ENCODE measurements at regions not wholly inside any gene's neighbourhood (a gene's known extent, or its start where the extent isn't known, plus 50 kb on each side); places are given as distances from the start of the nearest gene placed in this dataset.

DNA sequence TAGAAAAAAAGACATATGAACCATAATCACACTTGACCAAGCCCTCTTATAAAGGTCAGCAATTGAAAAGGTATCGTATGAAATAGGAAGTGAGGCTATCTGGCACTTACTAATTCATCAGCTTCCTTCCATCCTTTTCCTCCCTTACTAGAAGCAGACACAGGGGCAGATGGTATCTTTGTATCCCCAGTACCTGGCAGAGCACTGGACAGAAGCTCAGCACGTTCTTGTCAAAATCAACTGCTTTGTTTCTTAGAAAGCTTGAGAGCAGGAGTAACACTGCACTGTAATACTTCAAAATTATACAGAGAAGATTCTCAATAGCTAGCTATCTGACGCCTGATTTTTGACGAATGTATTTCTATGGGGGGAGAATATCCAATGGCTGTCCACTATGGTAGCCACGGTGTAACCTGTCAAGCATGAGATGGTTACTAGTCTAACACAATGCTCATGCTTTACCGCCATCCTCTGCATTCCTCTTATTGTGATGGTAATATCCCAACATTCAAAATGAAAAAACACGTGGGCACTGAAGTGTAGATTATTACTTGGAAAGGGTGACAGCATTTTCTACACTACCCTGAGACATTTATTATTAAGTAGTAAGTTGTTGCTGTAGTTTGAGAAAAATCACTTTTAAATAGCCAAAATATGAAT lies 175.6 kb downstream of the SIPA1L2 start:
- no peak for TF ChIP-seq CTCF (conservative IDR thresholded peaks at IDR 0.05; ENCODE audit: low read depth, low read length)

GRCh38 chr1:232452736-232453440 lies 177.0 kb downstream of the SIPA1L2 start:
- TF ChIP-seq CTCF (conservative IDR thresholded peaks at IDR 0.05; ENCODE audit: low read depth, low read length): no peak
- Histone ChIP-seq H3K4me1 (ENCODE audit: low read depth, poor library complexity, severe bottlenecking) (peaks cover 20% of the 10 kb centered on the region), H3K9ac (no peak overlapping the region), H3K79me2 (ENCODE audit: insufficient read depth, low read depth) (no peaks in the 10 kb centered on the region), H2AFZ (ENCODE audit: low read depth) (no peak overlapping the region), H3K36me3 (ENCODE audit: insufficient read depth) (no peaks in the 10 kb centered on the region), H3K27ac (no peak overlapping the region), H3K27me3 (ENCODE audit: insufficient read depth, low read depth) (peaks cover 12% of the 10 kb centered on the region; the same call in 1 of the 2 replicates), H3K4me3 (IDR thresholded peaks at IDR 0.05; ENCODE audit: insufficient read depth, low read depth, low read length) (no peak overlapping the region), H4K20me1 (ENCODE audit: insufficient read depth) (no peaks in the 10 kb centered on the region), H3K4me2 (no peak overlapping the region)

More for the DNA sequence above, 175.6 kb downstream of the SIPA1L2 start:
- no peaks in the 10 kb centered on the region for H3K79me2 ChIP-seq (ENCODE audit: insufficient read depth, low read depth)
- peaks cover 23% of the 10 kb centered on the region; the same call in 1 of the 2 replicates for H3K27me3 ChIP-seq (ENCODE audit: insufficient read depth, low read depth)
- H3K4me3 ChIP-seq (IDR thresholded peaks at IDR 0.05; ENCODE audit: insufficient read depth, low read depth, low read length): no peak overlapping the region
- no peaks in the 10 kb centered on the region for H4K20me1 ChIP-seq (ENCODE audit: insufficient read depth)
- peaks cover 35% of the 10 kb centered on the region for H3K4me1 ChIP-seq (ENCODE audit: low read depth, poor library complexity, severe bottlenecking)
- H3K4me2 ChIP-seq: no peak overlapping the region
- H3K9ac ChIP-seq: no peak overlapping the region
- H2AFZ ChIP-seq (ENCODE audit: low read depth): no peak overlapping the region
- no peak overlapping the region for H3K27ac ChIP-seq
- no peaks in the 10 kb centered on the region for H3K36me3 ChIP-seq (ENCODE audit: insufficient read depth)

GRCh38 chr1:232452117-232452516 lies 177.8 kb downstream of the SIPA1L2 start:
- peaks cover 13% of the 10 kb centered on the region for H3K4me1 ChIP-seq (ENCODE audit: low read depth, poor library complexity, severe bottlenecking)
- no peak for TF ChIP-seq CTCF (conservative IDR thresholded peaks at IDR 0.05; ENCODE audit: low read depth, low read length)
- H3K4me2 ChIP-seq: no peak overlapping the region
- no peaks in the 10 kb centered on the region for H4K20me1 ChIP-seq (ENCODE audit: insufficient read depth)
- H3K36me3 ChIP-seq (ENCODE audit: insufficient read depth): no peaks in the 10 kb centered on the region
- no peak overlapping the region for H3K27ac ChIP-seq
- peaks cover 12% of the 10 kb centered on the region; the same call in 1 of the 2 replicates for H3K27me3 ChIP-seq (ENCODE audit: insufficient read depth, low read depth)
- no peak overlapping the region for H3K9ac ChIP-seq
- H3K4me3 ChIP-seq (IDR thresholded peaks at IDR 0.05; ENCODE audit: insufficient read depth, low read depth, low read length): no peak overlapping the region
- H2AFZ ChIP-seq (ENCODE audit: low read depth): no peak overlapping the region
- H3K79me2 ChIP-seq (ENCODE audit: insufficient read depth, low read depth): no peaks in the 10 kb centered on the region

DNA sequence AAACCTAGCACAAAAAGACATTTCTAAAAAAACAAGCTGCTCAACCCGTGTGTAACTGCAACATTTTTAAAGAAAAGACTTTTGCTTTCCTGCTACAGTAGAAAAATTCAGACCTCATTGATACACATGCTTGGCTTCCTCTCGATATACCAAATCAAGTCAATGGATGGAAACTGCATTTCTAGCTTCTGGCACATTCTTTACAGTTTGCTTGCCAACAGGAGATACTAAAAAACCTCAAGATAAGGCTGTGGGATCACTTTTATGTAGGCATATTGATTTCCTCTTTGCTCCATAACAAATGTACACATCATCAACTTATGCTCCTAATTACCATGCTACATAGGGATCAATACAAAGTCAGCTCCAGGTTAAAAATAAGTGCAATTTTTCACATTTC lies 178.4 kb downstream of the SIPA1L2 start:
- Histone ChIP-seq H4K20me1 (ENCODE audit: insufficient read depth) (no peaks in the 10 kb centered on the region), H3K36me3 (ENCODE audit: insufficient read depth) (no peaks in the 10 kb centered on the region), H3K27ac (no peak overlapping the region), H3K27me3 (ENCODE audit: insufficient read depth, low read depth) (peaks cover 7% of the 10 kb centered on the region; the same call in 1 of the 2 replicates), H3K4me2 (no peak overlapping the region), H2AFZ (ENCODE audit: low read depth) (no peak overlapping the region), H3K79me2 (ENCODE audit: insufficient read depth, low read depth) (no peaks in the 10 kb centered on the region), H3K9ac (no peak overlapping the region), H3K4me3 (IDR thresholded peaks at IDR 0.05; ENCODE audit: insufficient read depth, low read depth, low read length) (no peak overlapping the region), H3K4me1 (ENCODE audit: low read depth, poor library complexity, severe bottlenecking) (peaks cover 6% of the 10 kb centered on the region)
- TF ChIP-seq CTCF (conservative IDR thresholded peaks at IDR 0.05; ENCODE audit: low read depth, low read length): no peak
